Left cardiac atrium (tissue), 4 donors: ENCODE measurements at regions not wholly inside any gene's neighbourhood (a gene's known extent, or its start where the extent isn't known, plus 50 kb on each side); places are given as distances from the start of the nearest gene placed in this dataset.

Experiments
- ATAC-seq, 2 donors: fragments of 200-7000 bp; cut with Tn5 transposase; one replicate each; pipeline ENCODE4 v1.9.1; 2020; ENCODE audit warnings: mild to moderate bottlenecking in 2 of 2, moderate library complexity in 2 of 2
- DNase-seq: peaks from one replicate; pipeline ENCODE4 v3.0.0-alpha.2; 2020
- intact Hi-C, 2 donors: fragments of 100-400 bp; cut with DNase I; formaldehyde crosslinking; loops; one replicate each; pipeline versions ENCODE4 v1.14.1 to v1.15.1; 2022 to 2023
- donor health status: DM: no; HTN: yes; CAD: no.
- donor health status: DM: no; HTN: yes; CAD: no; lungs with severe emphysema.
- donor health status: DM: yes; HTN: yes; CAD: no.
- donor health status: Dilated cardiomyopathy.

DNA sequence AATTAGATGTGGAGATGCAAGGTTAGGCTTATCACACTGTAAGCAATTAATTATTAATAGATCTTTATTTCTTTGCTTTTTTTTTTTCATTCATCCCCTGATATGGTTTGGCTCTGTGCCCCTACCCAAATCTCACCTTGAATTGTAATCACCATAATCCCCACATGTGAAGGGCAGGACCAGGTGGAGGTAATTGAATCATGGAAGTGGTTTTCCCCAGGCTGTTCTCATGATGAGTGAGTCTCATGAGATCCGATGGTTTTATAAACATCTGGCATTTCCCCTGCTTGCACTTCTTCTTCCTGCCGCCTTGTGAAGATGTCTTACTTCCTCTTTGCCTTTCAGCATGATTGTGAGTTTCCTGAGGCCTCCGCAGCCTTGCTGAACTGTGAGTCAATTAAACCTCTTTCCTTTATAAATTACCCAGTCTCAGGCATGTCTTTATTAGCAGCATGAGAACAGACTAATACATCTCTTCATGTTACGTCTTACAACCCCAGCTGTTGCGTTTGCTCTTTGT, 333.8 kb downstream of the CDH26 start:
- no peak for ATAC-seq
- DNase-seq, result no peak
- intact Hi-C loops, result no loop called here

DNA sequence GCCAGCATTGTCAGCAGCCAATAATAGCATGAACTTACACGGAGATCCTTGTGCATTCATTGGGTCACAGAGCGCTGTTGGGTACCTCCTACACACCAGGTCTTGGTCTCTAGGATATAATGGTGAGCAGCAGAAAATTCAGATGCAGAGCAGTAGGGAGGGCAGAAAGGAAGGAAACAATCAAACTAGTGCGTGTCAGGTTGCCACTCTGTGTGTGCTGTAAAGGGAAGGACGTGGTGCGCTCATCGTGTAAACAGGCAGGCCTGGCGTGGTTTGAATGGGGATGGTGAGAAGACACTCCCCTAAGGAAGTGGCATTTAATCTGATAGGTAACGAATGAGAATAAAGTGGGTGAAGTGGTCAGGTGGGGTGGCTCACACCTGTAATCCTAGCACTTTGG, 336.4 kb downstream of the CDH26 start:
- ATAC-seq, result no peak
- intact Hi-C loops, result no loop called here
- DNase-seq, result no peak

GRCh38 chr20:60295214-60295613, 337.0 kb downstream of the CDH26 start:
- ATAC-seq, result no peak
- no peak for DNase-seq
- intact Hi-C loops, result no loop called here

DNA sequence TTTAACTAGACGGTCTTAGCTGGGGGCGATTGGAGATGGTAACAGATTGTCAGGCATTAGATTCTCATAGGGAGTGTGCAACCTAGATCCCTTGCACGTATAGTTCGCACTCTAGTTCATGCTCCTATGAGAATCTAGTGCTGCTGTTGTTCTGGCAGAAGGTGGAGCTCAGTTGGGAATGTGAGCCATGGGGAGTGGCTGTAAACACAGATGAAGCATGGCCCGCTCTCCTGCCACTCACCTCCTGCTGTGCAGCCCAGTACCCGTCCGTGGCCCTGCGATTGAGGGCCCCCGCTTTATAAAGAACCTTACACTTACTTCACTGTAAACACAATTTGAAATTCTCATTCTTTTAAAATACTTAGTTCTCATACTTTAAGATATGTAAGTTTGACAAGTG, 339.4 kb downstream of the CDH26 start:
- intact Hi-C loops, result no loop called here
- DNase-seq (no peak), ATAC-seq (no peak)

- DNase-seq, result no peak
- intact Hi-C loops, result no loop called here
- no peak for ATAC-seq
Measured at GRCh38 chr20:60298647-60299046, 340.4 kb downstream of the CDH26 start.

GRCh38 chr20:60299951-60300350, 341.7 kb downstream of the CDH26 start:
- DNase-seq (no peak), ATAC-seq (no peak)
- intact Hi-C loops, result no loop called here

GRCh38 chr20:60300374-60300773, 342.2 kb downstream of the CDH26 start:
- DNase-seq, result no peak
- no peak for ATAC-seq
- intact Hi-C loops, result no loop called here

DNA sequence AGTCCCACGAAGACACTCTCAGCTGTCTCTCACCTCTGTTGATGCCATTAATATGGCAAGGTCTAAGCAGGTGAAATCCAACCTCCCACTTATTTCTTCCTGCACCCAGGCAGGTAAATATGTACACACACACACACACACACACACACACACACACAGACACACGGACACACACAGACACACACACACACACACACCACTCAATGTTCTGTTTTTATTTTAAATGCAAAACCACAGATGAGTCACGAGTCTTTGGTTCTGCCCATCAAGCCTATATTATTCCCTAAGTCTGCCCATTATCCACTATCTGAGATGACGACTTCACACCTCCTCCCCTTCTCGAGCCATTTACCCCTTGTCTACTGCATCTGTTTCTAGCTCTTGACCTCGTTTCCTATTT, 344.7 kb downstream of the CDH26 start:
- ATAC-seq, result no peak
- no peak for DNase-seq
- intact Hi-C loops, result no loop called here

DNA sequence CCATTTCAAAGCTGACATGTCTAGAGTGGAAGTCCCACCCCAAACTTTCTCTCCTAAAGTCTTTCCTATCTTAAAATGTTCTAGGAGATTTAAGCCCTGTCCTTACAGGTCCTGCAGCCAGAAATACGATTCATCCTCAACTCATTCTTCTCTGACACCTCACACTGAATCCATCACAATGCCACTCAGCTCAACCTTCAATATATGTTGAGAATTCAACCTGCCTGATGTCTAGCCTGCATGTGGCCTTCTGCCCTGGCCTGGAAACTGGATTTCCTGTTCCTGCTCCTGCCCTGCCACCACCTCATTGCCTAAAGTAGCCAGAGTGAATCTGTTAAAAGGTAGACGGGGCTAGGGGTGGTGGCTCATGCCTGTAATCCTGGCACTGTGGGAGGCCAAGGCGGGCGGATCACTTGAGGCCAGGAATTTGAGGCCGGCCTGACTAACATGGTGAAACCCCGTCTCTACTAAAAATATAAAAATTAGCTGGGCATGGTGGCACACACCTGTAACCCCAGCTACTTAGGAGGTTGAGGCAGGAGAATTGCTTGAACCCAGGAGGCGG, 345.9 kb downstream of the CDH26 start:
- DNase-seq (no peak), ATAC-seq (no peak)
- intact Hi-C loops, result no loop called here

GRCh38 chr20:60304931-60305330, 346.7 kb downstream of the CDH26 start:
- DNase-seq (no peak), ATAC-seq (no peak)
- intact Hi-C loops, result no loop called here

DNA sequence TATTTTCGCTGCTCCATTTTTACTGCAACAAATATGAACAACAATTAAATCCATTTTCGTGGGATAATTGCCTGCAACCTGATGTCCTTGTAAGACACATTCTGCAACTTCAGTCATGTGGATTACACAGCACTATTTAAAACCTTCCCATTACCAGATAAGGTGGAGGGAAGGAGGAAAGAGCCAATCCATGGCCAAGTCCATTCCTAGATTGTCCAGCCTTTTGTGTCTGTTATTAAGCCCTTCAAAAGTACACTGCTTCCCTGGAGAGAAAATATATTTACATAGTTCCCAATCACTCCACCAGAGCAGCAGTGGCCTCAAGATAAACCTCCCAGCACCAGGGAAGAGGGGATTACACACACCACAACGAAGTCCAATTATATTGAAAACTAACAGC, 347.9 kb downstream of the CDH26 start:
- intact Hi-C loops, result no loop called here
- no peak for ATAC-seq
- DNase-seq, result no peak

GRCh38 chr20:60306551-60306950, 348.3 kb downstream of the CDH26 start:
- no peak for ATAC-seq
- intact Hi-C loops, result no loop called here

DNA sequence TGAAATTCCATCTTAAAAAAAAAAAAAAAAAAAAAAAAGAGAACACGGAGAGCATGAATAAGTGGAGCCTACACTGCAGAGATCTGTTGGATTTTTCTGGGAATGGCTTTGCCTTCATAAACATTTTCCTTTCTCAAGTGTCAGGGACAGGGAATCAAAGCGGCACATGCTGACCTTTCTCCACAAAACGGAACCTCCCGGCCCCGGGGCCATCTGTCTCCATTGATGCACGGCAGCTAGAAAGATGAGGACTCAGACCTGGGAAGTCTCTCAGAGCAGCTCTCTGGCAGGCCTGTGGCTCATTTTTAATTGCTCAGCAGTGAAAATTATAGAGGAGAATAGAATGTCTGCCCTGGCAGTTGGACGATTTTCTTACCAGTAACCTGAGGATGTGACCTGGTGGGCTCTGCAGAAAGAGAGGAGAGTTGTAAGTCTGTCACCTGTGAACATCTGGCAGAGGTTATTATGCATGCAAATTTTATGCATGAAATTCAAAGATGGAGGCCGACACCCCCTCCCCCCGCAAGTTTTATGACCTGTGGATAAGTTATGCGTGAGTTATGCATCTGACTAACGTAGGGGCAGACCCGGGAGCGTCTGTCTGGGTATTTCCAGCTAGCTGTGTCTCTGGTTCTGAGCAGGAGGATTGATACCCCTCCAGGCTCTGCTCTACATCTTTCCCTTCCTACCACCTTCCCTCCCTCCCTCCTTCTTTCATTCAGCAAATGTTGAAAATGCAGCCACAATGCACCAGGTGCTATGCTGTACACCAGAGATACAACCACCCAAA, 352.5 kb downstream of the CDH26 start:
- intact Hi-C loops, result no loop called here
- ATAC-seq (no peak), DNase-seq (no peak)

More at GRCh38 chr20:60306551-60306950, 348.3 kb downstream of the CDH26 start:
- DNase-seq, result no peak

- DNase-seq, result no peak
- ATAC-seq, result no peak
- intact Hi-C loops, result no loop called here
Measured at GRCh38 chr20:60313191-60313590, 355.0 kb downstream of the CDH26 start.

GRCh38 chr20:60313614-60314013, 355.4 kb downstream of the CDH26 start:
- no peak for DNase-seq
- intact Hi-C loops, result no loop called here

DNA sequence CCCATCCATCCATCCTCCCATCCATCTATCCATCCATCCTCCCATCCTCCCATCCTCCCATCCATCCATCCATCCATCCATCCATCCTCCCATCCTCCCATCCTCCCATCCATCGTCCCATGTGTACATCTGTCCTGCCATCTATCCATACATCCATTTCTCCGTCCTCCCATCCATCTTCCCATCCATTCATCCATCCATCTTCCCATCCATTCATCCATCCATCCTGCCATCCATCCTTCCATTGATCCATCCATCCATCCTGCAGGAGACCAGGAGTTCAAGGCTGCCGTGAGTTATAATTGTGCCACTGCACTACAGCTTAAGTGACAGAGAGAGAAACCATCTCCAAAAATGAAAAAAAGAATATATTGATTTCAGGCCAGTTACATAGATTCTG, 356.5 kb downstream of the CDH26 start:
- ATAC-seq (no peak), DNase-seq (no peak)
- intact Hi-C loops, result no loop called here

More at GRCh38 chr20:60313614-60314013, 355.4 kb downstream of the CDH26 start:
- ATAC-seq, result no peak

GRCh38 chr20:60316476-60317158, 358.4 kb downstream of the CDH26 start:
- ATAC-seq, result no peak
- intact Hi-C loops, result no loop called here

GRCh38 chr20:60317401-60317800, 359.2 kb downstream of the CDH26 start:
- DNase-seq, result no peak
- intact Hi-C loops, result no loop called here
- ATAC-seq, result no peak

More at GRCh38 chr20:60316476-60317158, 358.4 kb downstream of the CDH26 start:
- DNase-seq, result no peak

GRCh38 chr20:60321601-60322000, 363.4 kb downstream of the CDH26 start:
- intact Hi-C loops, result no loop called here
- DNase-seq (no peak), ATAC-seq (no peak)

DNA sequence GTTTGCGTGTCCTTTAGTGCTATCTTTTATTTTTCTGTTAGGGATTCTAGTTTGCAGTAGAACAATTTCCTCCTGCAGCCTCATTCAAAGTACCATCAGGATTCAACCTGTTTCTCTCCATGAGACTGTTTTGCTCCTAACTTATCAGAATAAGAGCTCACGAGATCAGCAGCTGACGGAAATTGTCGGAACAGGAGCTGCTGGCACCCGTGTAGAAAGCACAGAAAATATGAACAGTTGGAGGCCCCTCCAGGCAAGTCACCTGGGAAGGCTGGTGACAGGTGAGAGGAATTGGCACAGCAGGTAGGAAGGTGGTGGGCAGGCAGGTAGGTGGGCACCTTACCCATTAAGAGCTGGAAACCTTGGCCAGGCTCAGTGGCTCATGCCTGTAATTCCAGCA, 368.6 kb downstream of the CDH26 start:
- no peak for DNase-seq
- no peak for ATAC-seq
- intact Hi-C loops, result no loop called here
